Fibroblast of peridontal ligament (primary cell): ENCODE measurements at regions not wholly inside any gene's neighbourhood (a gene's known extent, or its start where the extent isn't known, plus 50 kb on each side); places are given as distances from the start of the nearest gene placed in this dataset.
"Not testable (repeated sequence)": the region's sequence is repeated elsewhere in the genome, so short reads cannot be mapped to it uniquely, and the experiment has no call there.

Experiments used
- DNase-seq: peaks from one replicate; pipeline ENCODE4 v3.0.0-alpha.2; 2010; ENCODE audit errors: extremely low read depth

DNA sequence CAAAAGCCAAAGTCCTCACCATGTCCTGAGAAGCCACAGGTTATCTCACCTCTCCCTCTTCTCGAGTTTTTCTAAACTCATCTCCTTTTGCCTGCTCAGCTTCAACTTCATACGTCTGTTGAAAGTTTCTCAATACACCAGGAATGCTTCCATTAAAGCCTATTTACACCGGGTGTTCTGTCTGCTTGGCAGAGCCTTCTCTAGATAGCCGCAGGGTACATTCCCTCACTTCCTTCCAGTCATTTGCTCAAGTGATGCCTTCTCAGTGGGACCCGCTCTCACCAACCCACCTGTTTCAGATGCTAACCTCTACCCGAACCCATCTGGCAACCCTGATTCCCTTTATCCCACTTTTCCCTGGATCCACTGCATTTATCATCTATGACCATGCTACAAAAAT, 257.0 kb upstream of the ADGRL2 start:
- DNase-seq = no peak

DNA sequence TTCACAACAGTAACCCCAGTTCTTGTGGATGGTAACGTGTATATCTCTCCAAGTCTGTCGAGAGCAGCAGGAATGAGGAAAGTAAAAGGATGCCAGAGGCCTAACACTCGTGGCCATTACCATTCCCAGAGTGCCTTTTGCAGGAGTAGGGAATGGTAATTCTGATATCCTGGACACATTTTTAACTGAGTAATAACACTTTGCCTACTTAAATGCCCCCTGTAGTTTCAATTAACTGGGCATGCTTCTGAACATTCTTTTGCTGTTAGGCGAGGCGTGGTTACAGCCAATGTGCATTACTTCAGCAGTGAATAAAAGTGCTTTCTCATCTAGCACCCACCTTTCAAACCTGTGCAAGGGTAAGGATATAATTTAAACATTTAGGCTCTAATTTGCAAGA, 258.5 kb upstream of the ADGRL2 start:
- DNase-seq = no peak

DNA sequence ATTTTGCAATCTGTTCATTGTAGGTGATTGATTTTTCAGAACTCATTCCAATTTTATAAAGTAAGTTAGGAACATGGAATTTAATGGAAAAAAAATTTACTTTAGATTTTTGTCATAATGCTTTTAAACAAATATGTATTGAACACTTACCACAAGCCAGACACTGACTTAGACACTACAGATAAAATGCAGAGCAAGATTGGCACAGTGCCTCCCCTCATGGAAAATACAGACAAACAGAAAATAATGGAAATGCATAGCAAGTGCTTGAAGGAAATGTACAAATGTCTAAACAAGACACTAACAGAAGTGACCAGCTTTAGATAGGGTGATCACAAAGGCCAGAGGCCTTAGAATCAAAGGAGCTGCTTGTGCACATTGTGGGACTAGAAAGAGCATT, 260.5 kb upstream of the ADGRL2 start:
- no peak for DNase-seq

DNA sequence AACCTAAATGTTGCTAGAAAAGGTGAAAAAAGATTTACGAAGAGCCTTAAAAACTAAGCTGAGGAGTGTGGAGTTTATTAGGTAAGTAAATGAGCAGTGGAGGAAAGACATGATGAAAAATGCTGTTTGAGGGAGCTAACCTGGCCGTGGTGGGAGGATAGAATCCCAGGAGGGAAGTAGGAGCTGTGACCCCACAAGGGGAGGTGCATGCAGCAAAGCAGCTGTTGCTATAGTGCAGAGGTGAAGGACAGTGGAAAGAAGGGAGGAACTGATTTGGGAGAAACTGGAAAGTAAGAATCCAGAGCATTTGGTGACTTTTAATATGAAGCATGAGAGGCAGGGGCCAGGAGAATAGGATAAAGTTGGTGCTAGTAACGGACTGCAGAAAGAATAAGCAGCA, 271.7 kb upstream of the ADGRL2 start:
- no peak for DNase-seq

DNA sequence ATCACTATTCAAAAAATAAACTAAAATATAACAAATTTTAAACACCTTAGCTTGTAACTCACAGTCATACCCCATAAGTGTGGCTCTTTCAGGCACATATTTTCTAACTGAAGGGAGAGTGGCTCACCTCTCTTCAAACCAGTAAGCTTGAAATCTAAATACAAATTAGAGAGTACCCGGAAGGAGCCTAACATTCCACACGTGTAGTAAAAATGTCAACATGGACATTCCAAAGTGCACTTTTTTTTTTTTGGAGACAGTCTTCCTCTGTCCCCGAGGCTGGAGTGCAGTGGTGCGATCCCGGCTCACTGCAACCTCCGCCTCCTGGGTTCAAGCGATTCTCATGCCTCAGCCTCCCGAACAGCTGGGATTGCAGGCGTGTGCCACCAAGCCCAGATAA, 275.6 kb upstream of the ADGRL2 start:
- no peak for DNase-seq

DNA sequence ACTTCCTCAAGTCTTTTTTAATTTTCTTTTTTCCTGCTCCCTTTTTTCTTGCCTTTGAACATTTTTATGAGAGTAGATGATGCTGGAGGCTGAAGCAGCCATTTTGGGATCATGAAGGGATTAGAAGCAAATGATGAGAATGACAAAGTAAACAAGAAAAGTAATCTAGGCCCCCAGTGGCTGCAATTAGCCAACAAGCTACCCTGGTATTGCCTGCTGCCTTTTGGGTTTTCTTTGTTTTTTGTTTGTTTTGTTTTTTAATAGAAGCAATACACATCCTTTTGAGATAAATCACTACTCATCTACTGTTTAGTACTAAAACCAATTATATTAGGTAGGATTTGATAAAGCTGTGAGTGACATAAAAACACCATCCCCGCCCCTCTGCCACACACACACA, 280.7 kb upstream of the ADGRL2 start:
- DNase-seq = no peak

DNA sequence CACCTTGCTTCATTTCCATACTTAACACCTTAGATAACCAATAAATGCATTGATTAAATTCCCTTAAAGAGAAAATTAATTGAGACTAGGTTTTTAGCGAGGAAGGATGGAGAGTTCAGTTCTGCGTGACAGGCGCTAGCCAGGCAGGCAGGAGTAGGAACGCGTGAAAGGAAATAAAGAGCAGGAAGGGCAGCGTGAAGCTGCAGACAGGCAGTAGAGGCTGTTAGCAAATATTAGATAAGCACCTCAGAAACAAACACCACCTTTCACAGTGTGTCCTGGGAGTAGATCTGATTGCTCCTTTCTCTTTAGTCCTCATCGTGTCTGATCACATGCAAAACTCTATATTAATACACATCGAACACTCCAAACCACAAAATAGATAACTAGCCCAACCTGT, 282.7 kb upstream of the ADGRL2 start:
- no peak for DNase-seq

DNA sequence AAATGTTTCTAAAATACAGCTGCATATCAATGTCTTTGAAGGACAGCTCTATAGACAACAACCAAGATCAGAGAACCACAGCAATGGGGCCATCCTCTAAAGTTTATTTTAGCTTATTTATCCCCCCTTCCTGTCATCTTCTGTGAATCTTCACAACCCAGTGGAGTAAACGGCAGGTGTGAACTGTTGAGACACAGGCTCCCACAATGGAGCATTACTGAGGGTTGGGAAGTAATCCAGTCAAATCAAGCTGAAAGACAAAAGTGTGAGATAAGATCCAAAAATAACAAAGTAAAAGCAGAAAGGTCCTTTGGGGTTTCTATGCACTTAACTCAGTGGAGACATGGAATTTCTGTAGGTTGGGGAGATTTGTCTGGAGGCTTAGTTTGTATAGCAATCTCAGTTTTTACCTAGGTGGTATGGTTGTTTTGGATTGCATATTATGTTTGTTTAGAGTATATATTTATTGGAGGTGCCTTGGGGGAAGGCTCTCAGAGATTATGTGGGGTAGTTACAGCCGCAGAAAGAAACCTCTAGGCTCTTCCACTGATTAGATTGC, 286.9 kb upstream of the ADGRL2 start:
- DNase-seq = peak; percentile 18

DNA sequence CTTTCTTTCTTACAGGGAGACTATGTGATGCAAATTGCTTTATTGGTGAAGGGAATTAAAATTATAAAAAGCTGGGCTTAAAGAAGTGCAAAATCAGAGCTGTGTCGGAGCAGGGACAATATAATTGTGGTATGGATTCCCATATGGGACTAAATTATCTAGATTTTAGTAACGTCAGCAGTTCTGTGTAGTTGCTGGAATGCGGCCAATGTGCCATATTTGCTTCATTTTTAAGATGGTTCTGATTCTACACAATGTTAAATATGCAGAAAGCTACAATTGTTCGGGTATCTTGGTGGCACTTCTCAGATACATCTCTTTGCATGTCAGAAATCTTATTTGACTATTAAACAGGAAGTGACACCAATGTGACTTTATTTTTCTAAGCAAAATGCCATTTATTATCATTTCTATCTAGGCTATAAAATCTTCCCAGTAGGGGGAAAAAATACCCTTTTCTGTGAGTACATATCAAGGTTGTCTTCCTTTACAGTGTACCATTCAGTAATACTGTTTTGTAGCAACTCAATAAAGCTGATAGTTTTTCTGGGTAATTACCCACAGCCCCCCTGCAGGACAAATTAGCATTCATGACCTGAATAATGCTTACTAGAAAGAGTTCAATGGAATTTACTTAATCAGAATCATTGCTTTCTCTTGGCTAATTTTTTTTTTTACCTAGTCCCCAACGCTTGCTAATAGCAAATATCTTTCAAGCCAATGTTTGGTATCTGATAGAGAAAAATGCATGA, 288.3 kb upstream of the ADGRL2 start:
- peak; percentile 19 for DNase-seq

DNA sequence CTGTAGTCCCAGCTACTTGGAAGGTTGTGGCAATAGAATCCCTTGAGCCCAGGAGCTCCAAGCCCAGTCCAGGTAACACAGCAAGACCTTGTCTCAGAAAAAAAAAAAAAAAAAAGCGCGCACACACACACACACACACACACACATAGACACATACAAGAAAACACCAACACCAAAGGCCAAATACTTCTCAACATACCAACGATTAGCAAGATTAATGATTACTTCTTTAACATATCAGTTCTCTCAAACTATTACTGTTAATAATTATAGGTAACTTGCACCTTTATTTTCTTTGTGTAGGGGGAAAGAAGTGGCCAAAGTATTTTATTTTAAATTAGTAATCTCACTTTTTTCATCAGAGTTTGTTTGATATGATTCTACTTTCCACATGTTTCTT, 289.5 kb upstream of the ADGRL2 start:
- no peak for DNase-seq

DNA sequence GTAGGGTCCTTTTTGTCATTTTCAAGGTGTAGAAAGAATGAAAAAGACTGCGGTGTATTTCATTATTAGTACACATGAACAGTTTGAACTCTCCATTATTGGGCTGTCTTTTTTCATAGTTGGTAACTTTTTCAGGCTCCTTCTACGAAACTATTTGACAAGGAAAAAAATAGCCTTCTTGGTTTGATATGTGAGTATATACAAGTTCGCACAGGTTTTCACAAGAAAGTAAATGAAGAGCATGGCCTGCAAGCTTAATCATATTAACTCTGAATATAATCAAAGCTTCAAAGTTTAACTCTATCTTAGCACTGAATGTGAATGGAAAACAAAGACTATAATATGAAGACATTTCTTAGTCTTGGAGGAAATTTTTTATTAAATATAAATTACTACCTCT, 290.0 kb upstream of the ADGRL2 start:
- no peak for DNase-seq

DNA sequence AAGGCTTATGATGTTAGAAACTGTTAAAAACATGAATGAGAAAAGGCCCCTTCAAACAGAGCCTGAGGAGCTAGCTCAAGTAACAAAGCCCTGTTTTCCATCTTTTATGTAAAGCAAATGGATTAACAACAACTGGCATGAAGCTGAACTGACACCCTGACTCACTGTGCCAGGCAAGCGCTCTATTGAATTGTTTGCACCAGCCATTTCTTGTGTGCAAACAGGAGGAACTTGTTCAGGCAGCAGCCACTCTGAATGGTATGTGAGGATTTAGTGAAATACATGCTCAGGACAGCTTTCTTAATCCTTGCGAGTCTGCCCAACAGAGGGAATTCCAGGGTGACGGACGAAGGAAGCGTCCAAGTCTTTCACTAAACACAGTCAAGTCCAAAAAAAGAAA, 291.1 kb upstream of the ADGRL2 start:
- DNase-seq = no peak

DNA sequence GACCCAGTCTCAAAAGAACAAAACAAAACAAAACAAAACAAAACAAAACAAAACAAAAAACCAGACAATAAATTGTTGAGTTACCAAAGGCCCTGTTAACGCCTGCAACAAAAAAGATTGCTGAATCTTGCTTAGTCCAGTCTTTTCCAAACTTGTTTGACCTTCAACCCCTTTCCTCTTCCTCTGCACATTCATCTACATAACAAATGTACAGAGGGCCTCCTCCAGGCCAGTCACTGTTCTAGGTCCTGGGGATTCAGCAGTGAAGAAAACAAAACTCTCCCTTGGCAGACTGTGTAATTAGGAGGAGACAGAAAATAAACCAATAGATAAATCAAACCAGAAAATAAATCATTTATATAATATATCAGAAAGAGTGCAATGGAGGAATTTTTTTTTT, 294.0 kb upstream of the ADGRL2 start:
- DNase-seq = no peak

DNA sequence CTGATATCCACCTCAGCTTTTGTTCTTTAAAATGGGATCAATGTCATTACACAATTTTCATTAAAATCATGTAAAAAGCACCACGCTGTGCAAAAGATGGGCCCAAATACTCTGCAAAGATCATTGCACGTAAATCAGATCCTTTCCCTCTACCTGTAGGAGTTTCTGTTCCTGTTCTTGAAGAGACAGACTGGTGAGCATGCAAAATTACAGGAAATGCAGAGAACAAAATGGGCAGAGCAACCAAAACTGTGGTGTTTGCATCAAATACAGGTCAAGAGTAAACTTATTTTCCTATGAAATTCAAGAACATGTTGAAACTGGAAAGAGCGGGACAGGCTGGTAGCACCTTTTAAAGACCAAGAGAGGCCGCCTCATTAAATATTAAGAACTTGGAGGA, 294.9 kb upstream of the ADGRL2 start:
- no peak for DNase-seq

DNA sequence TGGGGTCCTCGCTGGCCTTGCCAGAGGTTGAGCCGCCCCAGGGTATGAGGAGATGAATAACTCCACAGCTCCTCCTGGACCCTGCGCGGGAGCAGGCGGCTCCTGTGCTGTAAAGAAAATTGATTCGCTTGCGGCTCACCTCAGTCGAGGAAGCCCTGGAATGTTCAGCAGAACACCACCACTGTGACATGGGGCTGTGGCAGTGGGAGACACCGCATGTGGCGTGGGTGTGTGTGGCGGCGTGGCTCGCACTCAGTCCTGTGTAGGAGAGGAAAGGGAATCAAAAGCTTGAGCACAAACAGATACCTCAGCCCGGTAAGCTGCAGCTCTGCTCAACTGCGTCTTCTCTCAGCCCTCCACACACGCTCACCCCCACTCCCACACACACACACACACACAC, 295.9 kb upstream of the ADGRL2 start:
- not testable (repeated sequence) for DNase-seq

DNA sequence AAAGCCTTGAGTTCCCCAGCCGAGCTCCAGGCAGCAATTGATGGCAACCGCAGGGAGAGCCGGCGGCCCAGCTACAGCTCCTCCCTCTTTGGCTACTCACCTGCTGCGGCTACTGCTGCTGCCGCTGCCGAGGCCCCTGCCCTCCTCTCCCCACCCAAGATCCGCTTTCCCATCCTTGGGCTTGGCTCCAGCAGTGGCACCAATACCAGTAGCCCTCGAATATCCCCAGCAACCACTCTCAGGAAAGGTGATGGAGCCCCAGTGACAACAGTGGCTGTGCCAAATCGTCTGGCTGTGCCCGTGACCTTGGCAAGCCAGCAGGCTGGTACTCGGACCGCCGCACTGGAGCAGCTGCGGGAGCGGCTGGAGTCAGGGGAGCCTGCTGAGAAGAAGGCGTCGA, 298.0 kb upstream of the ADGRL2 start:
- not testable (repeated sequence) for DNase-seq

DNA sequence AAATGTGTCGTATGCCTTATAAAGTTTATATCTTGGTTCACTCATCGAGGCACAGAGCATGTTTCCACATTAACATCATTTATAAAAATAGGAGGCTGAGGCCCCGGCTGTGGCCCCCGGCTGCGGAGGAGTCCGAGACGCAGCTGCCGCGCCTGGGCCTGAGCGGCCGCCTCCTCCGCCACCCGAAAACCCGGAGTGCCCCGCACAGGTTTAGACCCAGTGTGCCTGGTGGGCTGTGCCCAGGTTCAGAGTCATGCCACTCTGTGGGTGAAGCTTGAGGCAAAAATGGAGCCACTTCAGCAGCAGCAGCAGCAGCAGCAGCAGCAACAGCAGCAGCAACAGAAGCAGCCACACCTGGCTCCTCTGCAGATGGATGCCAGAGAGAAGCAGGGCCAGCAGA, 299.2 kb upstream of the ADGRL2 start:
- DNase-seq = not testable (repeated sequence)

DNA sequence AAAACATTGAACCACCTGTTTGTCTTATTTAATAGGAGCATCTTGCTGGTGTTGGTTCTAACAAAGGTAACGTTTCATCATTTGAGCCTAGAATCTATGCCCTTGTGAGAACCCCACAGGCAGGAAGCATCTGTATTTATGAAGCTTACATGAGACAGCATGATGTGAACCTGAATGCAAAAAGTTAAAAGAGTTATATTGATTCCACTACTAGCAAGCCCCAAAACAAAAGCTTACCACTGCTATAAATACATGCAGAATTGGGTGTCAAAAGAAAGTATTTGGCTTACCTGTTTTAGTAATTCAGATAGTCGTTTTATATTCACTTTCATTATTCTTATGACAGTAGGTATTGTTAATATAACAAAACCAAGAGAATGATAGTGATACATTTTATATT, 301.2 kb upstream of the ADGRL2 start:
- no peak for DNase-seq

DNA sequence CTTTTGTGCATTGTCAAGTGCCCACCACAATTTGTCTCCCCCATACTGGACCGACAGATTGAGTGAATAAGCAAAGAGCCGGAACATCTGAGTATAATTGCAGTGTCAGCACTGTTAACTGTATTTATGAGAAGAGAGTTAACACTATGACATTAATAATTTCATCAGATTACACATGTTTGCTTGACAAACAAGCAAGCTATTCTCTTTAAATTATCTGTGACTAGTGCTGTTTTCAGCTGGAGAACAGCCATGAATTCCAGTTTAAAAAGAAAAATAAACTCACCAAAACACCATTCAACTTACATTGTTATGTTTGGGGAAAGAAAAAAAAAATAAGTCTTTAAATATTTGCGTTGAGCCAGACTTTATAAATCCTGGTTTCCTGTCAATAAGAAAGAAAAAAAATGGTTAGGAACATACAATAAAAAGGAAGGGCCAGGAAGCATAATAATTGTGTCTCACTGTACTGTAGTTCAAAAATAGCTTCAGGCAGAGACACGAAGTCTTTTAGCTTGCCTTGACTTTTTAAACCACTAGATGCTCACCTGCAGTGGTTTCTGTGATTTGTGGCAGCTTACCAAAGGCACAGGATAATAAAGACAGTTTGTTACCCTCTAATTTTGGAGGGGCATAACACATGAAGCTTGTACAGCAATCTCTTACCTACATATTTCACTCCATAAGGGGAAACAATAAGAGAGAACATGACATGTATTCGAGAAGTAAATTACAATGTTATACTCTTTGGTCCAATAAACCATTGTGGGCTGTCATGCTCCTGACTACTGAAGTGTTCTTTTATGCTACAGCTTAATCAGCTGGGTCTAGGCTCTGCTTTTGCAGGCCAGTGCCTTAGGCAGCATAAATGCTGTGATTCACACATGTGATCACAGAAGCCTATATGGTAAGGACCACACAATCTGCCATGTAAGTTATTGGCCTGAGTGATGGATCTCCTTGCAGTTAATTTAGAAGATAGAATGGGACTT, 302.0 kb upstream of the ADGRL2 start:
- no peak for DNase-seq

DNA sequence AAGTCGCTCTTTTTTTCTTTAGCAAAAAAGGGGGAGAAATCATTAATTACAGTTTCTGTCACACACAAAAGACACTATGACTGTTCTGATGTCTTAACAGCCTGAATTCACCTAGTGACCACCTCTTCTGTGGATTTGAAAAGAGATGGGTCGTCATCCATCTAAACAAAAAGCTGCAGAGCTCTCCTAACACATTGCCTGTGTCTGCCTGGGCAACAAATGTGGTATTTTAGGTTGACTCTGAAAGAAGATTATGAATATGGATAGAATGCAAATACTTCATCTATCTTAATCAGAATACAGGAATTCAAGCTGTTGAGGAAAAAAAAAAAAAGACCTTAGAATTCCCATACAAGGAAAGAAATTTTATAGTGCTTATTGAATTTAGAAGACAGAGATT, 304.4 kb upstream of the ADGRL2 start:
- no peak for DNase-seq

DNA sequence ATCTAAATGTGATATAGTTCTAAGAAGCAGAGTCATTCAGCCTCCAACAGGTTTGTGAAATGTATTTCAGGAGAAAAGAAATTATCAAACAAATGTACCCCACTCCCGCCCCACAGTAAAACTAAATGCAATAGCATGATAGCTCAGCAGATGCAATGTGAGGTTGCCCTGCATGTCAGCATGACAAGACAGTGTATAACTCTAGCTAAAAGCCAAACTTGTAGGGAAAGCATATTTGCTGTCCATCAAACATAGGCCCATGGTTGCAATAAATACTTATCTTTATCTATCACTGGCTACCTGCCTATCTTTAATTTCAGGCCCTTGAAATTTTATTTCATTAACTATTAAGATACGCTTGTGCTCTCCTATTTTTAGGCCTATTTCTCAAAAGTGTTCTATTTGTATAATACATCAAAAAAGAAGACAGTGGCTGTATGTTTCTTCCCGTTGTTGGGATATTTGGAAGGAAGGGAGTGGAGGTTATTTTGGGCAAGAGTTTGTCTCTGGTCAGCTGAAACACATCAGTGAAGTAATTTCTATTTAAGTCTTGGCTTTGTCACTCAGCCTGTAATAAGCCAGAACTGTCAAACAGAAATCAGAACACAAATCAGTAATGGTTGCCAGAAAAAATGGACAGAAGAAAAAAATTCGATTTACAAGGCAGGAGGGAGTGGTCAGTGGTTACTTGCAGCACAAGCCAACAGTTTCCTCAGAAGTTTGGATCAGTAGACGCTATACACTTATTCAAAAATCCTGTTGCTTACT, 307.4 kb upstream of the ADGRL2 start:
- DNase-seq = no peak

DNA sequence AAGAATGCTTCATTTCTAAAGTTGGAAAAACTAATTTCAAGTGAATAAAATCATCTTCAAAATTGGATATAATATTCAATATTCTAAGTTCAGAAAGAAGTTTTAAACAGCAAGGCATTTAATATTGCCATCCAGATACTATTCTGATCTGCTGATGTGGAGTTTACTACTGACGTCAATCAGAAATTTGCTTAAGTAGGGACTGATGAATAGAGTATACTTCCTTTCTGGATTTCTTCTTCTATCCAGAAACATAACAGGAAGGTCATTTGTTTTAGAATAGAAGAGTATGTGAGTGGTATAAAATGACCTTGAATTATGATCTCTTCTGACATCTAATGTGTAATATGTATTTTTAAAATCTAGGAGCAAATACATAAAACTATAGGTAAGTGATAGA, 308.1 kb upstream of the ADGRL2 start:
- DNase-seq = no peak
